Neural cell (in vitro differentiated cells): ENCODE measurements at regions not wholly inside any gene's neighbourhood (a gene's known extent, or its start where the extent isn't known, plus 50 kb on each side); places are given as distances from the start of the nearest gene placed in this dataset.

Experiments used
- H2AFZ ChIP-seq: fragments of 200-600, 300-800 bp; sonication (generic), shearing (Covaris generic); 2 replicates; pipeline ENCODE4 v1.6.0; 2014; ENCODE audit warnings: low read depth, mild to moderate bottlenecking, antibody characterized with exemption, low read length, moderate library complexity
- H3F3A ChIP-seq: fragments of 200-600 bp; shearing (Covaris generic); 2 replicates; pipeline ENCODE4 v1.6.1; 2016; ENCODE audit warnings: mild to moderate bottlenecking, moderate library complexity, mixed read lengths, antibody characterized with exemption, low read length; ENCODE audit not compliant: insufficient read depth, poor library complexity, severe bottlenecking
- H3K27ac ChIP-seq: fragments of 200-600, 300-800 bp; sonication (generic), shearing (Covaris generic); 2 replicates; pipeline ENCODE4 v1.5.1; 2014; ENCODE audit warnings: mild to moderate bottlenecking, low read length, moderate library complexity
- H3K27me3 ChIP-seq: fragments of 300-800, 200-600 bp; sonication (generic), shearing (Covaris generic); 2 replicates; pipeline ENCODE4 v1.6.0; 2014; ENCODE audit warnings: mild to moderate bottlenecking, low read depth, low read length, moderate library complexity; ENCODE audit not compliant: insufficient read depth
- H3K36me3 ChIP-seq: fragments of 300-800, 200-600 bp; sonication (generic), shearing (Covaris generic); 2 replicates; pipeline ENCODE4 v1.5.1; 2014; ENCODE audit warnings: mild to moderate bottlenecking, antibody characterized with exemption, low read length, moderate library complexity; ENCODE audit not compliant: insufficient read depth
- H3K4me2 ChIP-seq: fragments of 300-800, 200-600 bp; sonication (generic), shearing (Covaris generic); 2 replicates; pipeline ENCODE4 v1.6.0; 2014; ENCODE audit warnings: mild to moderate bottlenecking, low read length
- H3K4me3 ChIP-seq: fragments of 300-800, 200-600 bp; sonication (generic), shearing (Covaris generic); 2 replicates; pipeline ENCODE4 v1.5.1; 2014; ENCODE audit warnings: mild to moderate bottlenecking, low read length, moderate library complexity
- H3K79me2 ChIP-seq: fragments of 200-600 bp; shearing (Covaris generic); replicated peaks from 2 replicates; pipeline ENCODE4 v1.6.0; 2014; ENCODE audit warnings: mild to moderate bottlenecking, low read length, moderate library complexity; ENCODE audit not compliant: insufficient read depth
- H3K9ac ChIP-seq: fragments of 300-800, 200-600 bp; sonication (generic), shearing (Covaris generic); 2 replicates; pipeline ENCODE4 v1.6.1; 2016; ENCODE audit warnings: mild to moderate bottlenecking, low read length, mixed read lengths
- H3K9me2 ChIP-seq: fragments of 200-600 bp; shearing (Covaris generic); 2 replicates; pipeline ENCODE4 v1.6.1; 2016; ENCODE audit warnings: mild to moderate bottlenecking, low read length, mixed read lengths; ENCODE audit not compliant: insufficient read depth
- H3K9me3 ChIP-seq: fragments of 200-600, 300-800 bp; sonication (generic), shearing (Covaris generic); 2 replicates; pipeline ENCODE4 v1.6.1; 2016; ENCODE audit warnings: mild to moderate bottlenecking, mixed run types, low read length, moderate library complexity, mixed read lengths
- H4K20me1 ChIP-seq: fragments of 200-600 bp; shearing (Covaris generic); 2 replicates; pipeline ENCODE4 v1.6.1; 2016; ENCODE audit warnings: mild to moderate bottlenecking, mixed run types; ENCODE audit not compliant: insufficient read depth
- CTCF ChIP-seq: fragments of 450-650 bp; IDR thresholded peaks from 2 replicates; pipeline ENCODE4 v1.5.1; 2014; ENCODE audit warnings: antibody characterized with exemption, mild to moderate bottlenecking, moderate library complexity; ENCODE audit not compliant: poor library complexity, severe bottlenecking
- EP300 ChIP-seq: fragments of 450-650 bp; conservative IDR thresholded peaks from 2 replicates; pipeline ENCODE4 v1.6.1; 2014; ENCODE audit warnings: antibody characterized with exemption, mild to moderate bottlenecking, moderate library complexity; ENCODE audit not compliant: poor library complexity, severe bottlenecking
- EZH2 ChIP-seq: fragments of 200-600, 300-800 bp; shearing (Covaris generic), sonication (generic); IDR thresholded peaks from 2 replicates; pipeline ENCODE4 v1.6.1; 2014; ENCODE audit warnings: antibody characterized with exemption, low read length, borderline replicate concordance, mild to moderate bottlenecking; ENCODE audit not compliant: insufficient read depth, poor library complexity, severe bottlenecking
- MXI1 ChIP-seq: fragments of 450-650 bp; conservative IDR thresholded peaks from 2 replicates; pipeline ENCODE4 v1.6.1; 2014; ENCODE audit warnings: antibody characterized with exemption, mild to moderate bottlenecking; ENCODE audit not compliant: poor library complexity, severe bottlenecking
- POLR2AphosphoS5 ChIP-seq: IDR thresholded peaks from 2 replicates; pipeline ENCODE4 v1.6.1; 2012
- RAD21 ChIP-seq: fragments of 450-650 bp; conservative IDR thresholded peaks from 2 replicates; pipeline ENCODE4 v1.6.1; 2014; ENCODE audit warnings: antibody characterized with exemption, mild to moderate bottlenecking, moderate library complexity
- REST ChIP-seq: IDR thresholded peaks from 2 replicates; pipeline ENCODE4 v1.6.1; 2012; ENCODE audit warnings: borderline replicate concordance
- SMC3 ChIP-seq: fragments of 450-650 bp; conservative IDR thresholded peaks from 2 replicates; pipeline ENCODE4 v1.6.1; 2014; ENCODE audit warnings: antibody characterized with exemption, mild to moderate bottlenecking, moderate library complexity; ENCODE audit not compliant: poor library complexity
- TAF1 ChIP-seq: IDR thresholded peaks from 2 replicates; pipeline ENCODE4 v1.6.1; 2012; ENCODE audit warnings: low read depth

- Histone ChIP-seq H3K27me3 (no peaks in the 10 kb centered on the region), H3K9ac (no peak overlapping the region)
- TF ChIP-seq SMC3 (no peak), CTCF (no peak), MXI1 (no peak), EP300 (no peak), RAD21 (no peak), EZH2 (no peak), TAF1 (no peak), REST (no peak), POLR2AphosphoS5 (no peak)
Observed at GRCh38 chr16:79754501-79754900, 154.0 kb upstream of the MAF start.

GRCh38 chr16:79754081-79754480, 153.5 kb upstream of the MAF start:
- TF ChIP-seq TAF1 (no peak), SMC3 (no peak), REST (no peak), CTCF (no peak), EZH2 (no peak), MXI1 (no peak), POLR2AphosphoS5 (no peak), RAD21 (no peak)
- H3K27ac ChIP-seq, result no peak overlapping the region
- H4K20me1 ChIP-seq, result no peaks in the 10 kb centered on the region
- H3F3A ChIP-seq, result no peaks in the 10 kb centered on the region
- H2AFZ ChIP-seq, result no peak overlapping the region
- no peak overlapping the region for H3K4me3 ChIP-seq
- no peaks in the 10 kb centered on the region for H3K36me3 ChIP-seq
- H3K9me3 ChIP-seq, result no peaks in the 10 kb centered on the region
- no peak overlapping the region for H3K4me2 ChIP-seq
- H3K9me2 ChIP-seq, result no peaks in the 10 kb centered on the region
- H3K9ac ChIP-seq, result no peak overlapping the region
- no peaks in the 10 kb centered on the region for H3K27me3 ChIP-seq
- H3K79me2 ChIP-seq, result no peaks in the 10 kb centered on the region

More at GRCh38 chr16:79754501-79754900, 154.0 kb upstream of the MAF start:
- Histone ChIP-seq H2AFZ (no peak overlapping the region), H3K9me2 (no peaks in the 10 kb centered on the region), H3K4me2 (no peak overlapping the region), H3K27ac (no peak overlapping the region), H3K9me3 (no peaks in the 10 kb centered on the region), H3K36me3 (no peaks in the 10 kb centered on the region), H3K4me3 (no peak overlapping the region), H3F3A (no peaks in the 10 kb centered on the region), H4K20me1 (no peaks in the 10 kb centered on the region), H3K79me2 (no peaks in the 10 kb centered on the region)
